HUES64 (cell line): ENCODE measurements at regions not wholly inside any gene's neighbourhood (a gene's known extent, or its start where the extent isn't known, plus 50 kb on each side); places are given as distances from the start of the nearest gene placed in this dataset.
A peak's percentile ranks its signal among the peaks of the same experiment; 100 is the strongest.
"Not testable (repeated sequence)": the region's sequence is repeated elsewhere in the genome, so short reads cannot be mapped to it uniquely, and the experiment has no call there.

Experiments used
- H3K27ac ChIP-seq: 2 replicates; pipeline ENCODE4 v1.7.0; 2013; ENCODE audit warnings: low read depth, low read length, inconsistent platforms
- H3K27me3 ChIP-seq: 2 replicates; pipeline ENCODE4 v1.6.1; 2013; ENCODE audit warnings: mild to moderate bottlenecking, low read length; ENCODE audit not compliant: insufficient read depth
- H3K36me3 ChIP-seq: 2 replicates; pipeline ENCODE4 v1.6.1; 2013; ENCODE audit warnings: mild to moderate bottlenecking, low read length; ENCODE audit not compliant: insufficient read depth
- H3K4me1 ChIP-seq: 2 replicates; pipeline ENCODE4 v1.6.1; 2013; ENCODE audit warnings: mild to moderate bottlenecking, low read length, moderate library complexity; ENCODE audit not compliant: insufficient read depth
- H3K4me3 ChIP-seq: 2 replicates; pipeline ENCODE4 v1.5.1; 2013; ENCODE audit warnings: mild to moderate bottlenecking, low read length, moderate library complexity
- H3K9ac ChIP-seq: 2 replicates; pipeline ENCODE4 v1.6.1; 2013; ENCODE audit warnings: mild to moderate bottlenecking, low read depth, low read length
- H3K9me3 ChIP-seq: 2 replicates; pipeline ENCODE4 v1.6.1; 2013; ENCODE audit warnings: low read depth, low read length; ENCODE audit not compliant: insufficient read depth
- WGBS: fragments of 150-250, 120-280 bp; methylation state at CpG from one replicate; pipeline ENCODE4 v1.1.7; 2013; ENCODE audit warnings: missing lambda C conversion rate; 5-methylcytosine and 5-hydroxymethylcytosine counted together

DNA sequence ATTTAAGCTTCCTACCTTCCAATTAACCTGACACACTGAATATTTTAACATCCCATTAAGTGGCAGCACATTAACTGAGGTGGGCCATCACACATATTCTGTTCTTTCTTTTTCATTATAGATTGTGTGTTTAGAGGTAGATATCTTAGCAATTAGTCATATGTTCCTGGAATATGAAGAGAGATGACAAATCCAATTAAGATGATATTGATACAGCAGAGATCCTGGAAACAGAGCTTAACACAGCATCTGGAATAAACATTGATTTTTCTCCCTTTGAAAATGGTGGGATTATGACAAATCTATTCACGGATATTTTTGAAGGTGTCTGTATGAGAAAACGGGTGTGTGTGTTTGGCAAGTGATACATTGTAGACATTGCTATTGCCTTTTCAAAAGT lies 448.0 kb downstream of the CDH10 start:
- WGBS = 82% methylated on average over 2 of the region's 2 CpGs
- Histone ChIP-seq H3K27me3 (no peaks in the 10 kb centered on the region), H3K4me1 (no peaks in the 10 kb centered on the region), H3K4me3 (no peak overlapping the region), H3K27ac (no peak overlapping the region), H3K9ac (no peak overlapping the region), H3K9me3 (no peaks in the 10 kb centered on the region), H3K36me3 (no peaks in the 10 kb centered on the region)

- Histone ChIP-seq H3K27ac (peak overlapping the region; percentile 94; the same call in 1 of the 2 replicates), H3K27me3 (no peaks in the 10 kb centered on the region), H3K36me3 (no peaks in the 10 kb centered on the region), H3K9ac (no peak overlapping the region), H3K4me3 (no peak overlapping the region), H3K4me1 (peaks cover 38% of the 10 kb centered on the region), H3K9me3 (peaks cover 9% of the 10 kb centered on the region)
- WGBS = 32% methylated on average over 4 of the region's 4 CpGs
Observed at GRCh38 chr5:24208686-24209106, 436.1 kb downstream of the CDH10 start.

DNA sequence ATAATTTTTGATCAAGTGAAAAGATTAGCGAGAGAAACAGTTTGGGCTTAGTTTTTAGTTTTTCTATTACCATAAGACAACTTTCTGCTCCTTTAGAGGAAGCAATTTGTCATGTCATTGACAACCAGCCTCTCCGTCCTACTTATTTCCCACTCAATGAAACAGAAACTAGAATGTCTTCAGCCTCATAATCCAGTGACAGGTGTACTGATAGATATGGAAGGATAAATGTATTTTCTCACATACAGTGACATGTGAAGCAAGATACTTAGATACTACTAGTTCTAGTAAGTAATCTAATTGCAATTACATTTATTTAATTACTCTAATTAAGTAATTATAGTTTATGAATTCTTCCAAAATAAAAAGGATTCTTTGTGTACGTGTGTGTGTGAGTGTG lies 429.7 kb downstream of the CDH10 start:
- no peaks in the 10 kb centered on the region for H3K36me3 ChIP-seq
- no peak overlapping the region for H3K4me3 ChIP-seq
- H3K27me3 ChIP-seq = no peaks in the 10 kb centered on the region
- H3K9me3 ChIP-seq = peaks cover 4% of the 10 kb centered on the region; the same call in 1 of the 2 replicates
- peaks cover 10% of the 10 kb centered on the region for H3K4me1 ChIP-seq
- H3K27ac ChIP-seq = no peak overlapping the region
- 84% methylated on average over 2 of the region's 3 CpGs for WGBS
- H3K9ac ChIP-seq = no peak overlapping the region

DNA sequence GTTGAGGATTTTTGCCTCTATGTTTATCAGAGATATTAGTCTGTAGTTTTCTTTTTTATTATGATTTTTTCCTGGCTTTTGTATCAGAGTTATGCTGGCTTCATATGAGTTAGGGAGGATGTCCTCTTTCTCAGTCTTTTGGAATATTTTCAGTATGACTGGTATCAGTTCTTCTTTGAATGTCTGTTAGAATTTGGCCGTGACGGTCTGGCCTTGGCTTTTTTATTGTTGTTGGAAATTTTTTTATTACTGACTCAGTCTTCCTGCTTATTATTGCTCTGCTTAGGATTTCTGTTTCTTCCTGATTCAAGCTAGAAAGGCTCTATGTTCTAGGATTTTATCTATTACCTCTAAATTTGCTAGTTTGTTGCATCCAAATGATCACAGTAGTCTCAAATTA lies 421.9 kb downstream of the CDH10 start:
- H3K27ac ChIP-seq = no peak overlapping the region

GRCh38 chr5:24225051-24225450 lies 419.7 kb downstream of the CDH10 start:
- no peak overlapping the region for H3K9ac ChIP-seq
- H3K27me3 ChIP-seq = no peaks in the 10 kb centered on the region
- H3K27ac ChIP-seq = no peak overlapping the region
- peaks cover 10% of the 10 kb centered on the region for H3K9me3 ChIP-seq
- no peaks in the 10 kb centered on the region for H3K4me1 ChIP-seq
- H3K4me3 ChIP-seq = no peak overlapping the region
- H3K36me3 ChIP-seq = no peaks in the 10 kb centered on the region

More for the DNA sequence above, 421.9 kb downstream of the CDH10 start:
- 93% methylated on average over 2 of the region's 2 CpGs for WGBS
- no peak overlapping the region for H3K9ac ChIP-seq
- H3K9me3 ChIP-seq = peaks cover 13% of the 10 kb centered on the region
- no peaks in the 10 kb centered on the region for H3K4me1 ChIP-seq
- H3K27me3 ChIP-seq = no peaks in the 10 kb centered on the region
- no peaks in the 10 kb centered on the region for H3K36me3 ChIP-seq
- H3K4me3 ChIP-seq = no peak overlapping the region

DNA sequence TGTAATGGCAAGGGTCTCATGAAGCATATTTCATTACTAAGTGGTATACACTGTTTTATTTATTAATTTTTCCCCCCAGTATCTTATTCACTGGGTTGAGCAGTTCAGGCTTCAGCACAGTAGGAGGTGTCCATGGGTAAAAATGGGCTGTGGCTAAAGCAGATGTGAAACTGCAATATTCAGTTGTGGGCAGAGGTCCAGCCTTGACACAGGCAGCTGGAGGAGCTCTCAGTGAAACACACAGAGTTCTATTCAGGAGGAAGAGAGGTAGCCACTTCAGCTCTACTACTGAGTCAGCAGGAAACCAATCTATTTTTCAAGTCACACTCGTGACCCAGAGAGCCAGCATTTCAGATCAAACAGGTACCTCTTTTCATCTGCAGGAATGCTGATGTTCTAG lies 418.3 kb downstream of the CDH10 start:
- no peaks in the 10 kb centered on the region for H3K27me3 ChIP-seq
- H3K36me3 ChIP-seq = no peaks in the 10 kb centered on the region
- H3K9ac ChIP-seq = no peak overlapping the region
- no peaks in the 10 kb centered on the region for H3K4me1 ChIP-seq
- 88% methylated on average over 1 of the region's 1 CpG for WGBS
- no peak overlapping the region for H3K27ac ChIP-seq
- H3K9me3 ChIP-seq = no peaks in the 10 kb centered on the region
- H3K4me3 ChIP-seq = no peak overlapping the region

GRCh38 chr5:24227881-24228280 lies 416.9 kb downstream of the CDH10 start:
- not testable (repeated sequence) for H3K27ac ChIP-seq, H3K27me3 ChIP-seq, H3K36me3 ChIP-seq, H3K9me3 ChIP-seq, H3K4me3 ChIP-seq, H3K4me1 ChIP-seq, H3K9ac ChIP-seq
- WGBS = 98% methylated on average over 4 of the region's 5 CpGs

DNA sequence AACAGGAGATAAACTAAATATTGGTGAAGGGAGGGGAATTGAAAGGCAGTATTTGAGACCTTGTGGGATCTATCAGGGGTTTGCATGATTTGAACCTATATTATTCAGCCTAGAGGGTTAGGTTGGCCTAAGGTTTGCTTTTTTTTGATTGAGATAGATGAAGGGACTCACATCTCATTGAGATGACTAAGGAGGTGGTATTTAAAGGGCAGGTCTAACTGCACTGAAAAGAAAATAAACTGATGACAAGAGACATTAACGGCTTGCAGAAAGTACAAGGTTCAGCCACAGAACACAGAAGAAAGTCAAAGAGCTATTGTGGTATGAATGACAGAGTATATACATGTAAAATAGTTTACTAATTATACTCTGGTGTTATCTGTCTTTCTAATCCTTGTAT lies 412.7 kb downstream of the CDH10 start:
- H3K36me3 ChIP-seq = no peaks in the 10 kb centered on the region
- H3K4me3 ChIP-seq = no peak overlapping the region
- WGBS = 94% methylated on average over 1 of the region's 1 CpG
- no peaks in the 10 kb centered on the region for H3K9me3 ChIP-seq
- H3K27me3 ChIP-seq = no peaks in the 10 kb centered on the region
- no peak overlapping the region for H3K9ac ChIP-seq
- no peaks in the 10 kb centered on the region for H3K4me1 ChIP-seq
- no peak overlapping the region for H3K27ac ChIP-seq

DNA sequence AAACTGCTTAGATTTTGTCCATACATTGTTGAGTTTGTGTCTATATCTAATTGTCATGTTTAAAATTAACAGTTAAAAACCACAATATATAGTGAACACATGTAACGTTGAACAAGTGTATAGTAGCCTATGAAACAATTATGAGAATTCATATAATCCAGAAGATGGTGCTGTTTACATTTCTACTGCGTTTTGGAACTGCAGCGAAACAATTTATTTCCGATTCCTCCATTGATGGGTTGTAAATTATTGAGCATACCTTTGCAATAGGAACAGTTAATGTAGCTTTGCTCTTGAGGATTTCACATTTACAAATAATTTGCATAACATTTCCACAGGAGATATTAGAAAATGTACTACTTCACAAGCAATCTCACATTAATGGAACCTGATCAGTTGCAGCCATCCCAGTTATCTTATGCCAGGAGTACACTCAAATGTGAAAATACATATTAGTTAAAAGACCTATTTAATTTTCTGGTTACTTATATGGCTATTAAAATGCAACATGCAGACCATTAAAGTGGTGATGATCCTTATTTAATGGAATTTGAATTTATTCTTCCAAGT lies 411.8 kb downstream of the CDH10 start:
- 98% methylated on average over 3 of the region's 4 CpGs for WGBS
- H3K9me3 ChIP-seq = no peaks in the 10 kb centered on the region
- H3K27me3 ChIP-seq = no peaks in the 10 kb centered on the region
- H3K4me3 ChIP-seq = no peak overlapping the region
- H3K27ac ChIP-seq = no peak overlapping the region
- H3K36me3 ChIP-seq = no peaks in the 10 kb centered on the region
- H3K4me1 ChIP-seq = no peaks in the 10 kb centered on the region
- no peak overlapping the region for H3K9ac ChIP-seq

DNA sequence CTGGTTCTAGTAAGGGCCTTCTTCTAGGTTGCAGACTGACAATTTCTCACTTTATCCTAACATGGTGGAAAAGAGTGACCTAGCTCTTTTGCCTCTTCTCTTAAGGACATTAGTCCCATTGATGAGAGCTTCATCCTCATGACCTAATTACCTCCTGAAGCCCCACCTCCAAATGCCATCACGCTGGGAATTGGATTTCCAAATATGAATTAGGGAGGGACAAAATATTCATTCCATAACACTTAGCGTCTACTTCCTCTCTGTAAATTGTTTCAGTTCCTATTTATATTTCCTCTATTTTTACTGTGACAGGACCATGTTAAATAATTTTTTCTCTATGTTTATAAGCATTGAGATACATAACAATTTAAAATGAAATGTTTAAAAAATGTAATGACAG lies 408.8 kb downstream of the CDH10 start:
- Histone ChIP-seq H3K27ac (no peak overlapping the region), H3K4me3 (no peak overlapping the region), H3K27me3 (no peaks in the 10 kb centered on the region), H3K9ac (no peak overlapping the region), H3K4me1 (no peaks in the 10 kb centered on the region), H3K36me3 (no peaks in the 10 kb centered on the region), H3K9me3 (no peaks in the 10 kb centered on the region)
- WGBS = no CpG with 5 or more reads among the region's 2 CpGs

DNA sequence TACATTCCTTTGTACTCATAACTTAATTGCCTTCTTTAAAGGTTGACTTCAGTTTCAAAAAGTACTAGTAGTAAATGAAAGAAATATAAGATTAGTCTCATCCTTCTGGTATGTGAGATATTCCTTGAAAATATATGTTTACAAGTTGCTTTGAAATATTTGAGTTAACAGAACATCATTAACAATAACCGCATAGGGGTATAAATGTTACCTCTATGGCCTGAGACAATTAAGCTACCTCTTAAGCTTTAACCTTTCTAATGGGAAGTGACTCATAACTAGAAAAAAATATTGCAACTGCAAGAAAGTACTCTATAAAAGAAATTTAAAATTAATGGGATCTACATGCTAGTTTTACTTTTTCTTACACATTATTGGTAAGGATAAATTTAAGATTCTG lies 399.0 kb downstream of the CDH10 start:
- no CpG with 5 or more reads among the region's 1 CpG for WGBS
- Histone ChIP-seq H3K9ac (no peak overlapping the region), H3K36me3 (no peaks in the 10 kb centered on the region), H3K27me3 (no peaks in the 10 kb centered on the region), H3K4me1 (no peaks in the 10 kb centered on the region), H3K4me3 (no peak overlapping the region), H3K9me3 (no peaks in the 10 kb centered on the region), H3K27ac (no peak overlapping the region)

GRCh38 chr5:24264547-24264946 lies 380.2 kb downstream of the CDH10 start:
- WGBS = 94% methylated on average over 5 of the region's 5 CpGs
- Histone ChIP-seq H3K9ac (no peak overlapping the region), H3K4me1 (no peaks in the 10 kb centered on the region), H3K4me3 (no peak overlapping the region), H3K9me3 (no peaks in the 10 kb centered on the region), H3K36me3 (no peaks in the 10 kb centered on the region), H3K27ac (no peak overlapping the region), H3K27me3 (no peaks in the 10 kb centered on the region)
